GM21526 (cell line): ENCODE measurements at regions not wholly inside any gene's neighbourhood (a gene's known extent, or its start where the extent isn't known, plus 50 kb on each side); places are given as distances from the start of the nearest gene placed in this dataset.
A peak's percentile ranks its signal among the peaks of the same experiment; 100 is the strongest.
"Not testable (repeated sequence)": the region's sequence is repeated elsewhere in the genome, so short reads cannot be mapped to it uniquely, and the experiment has no call there.

ENCODE experiments used
- ATAC-seq: cut with Tn5 transposase; IDR thresholded peaks from one replicate; pipeline ENCODE4 v1.9.1; 2021; ENCODE audit warnings: moderate library complexity; ENCODE audit not compliant: unreplicated experiment, low FRiP score

DNA sequence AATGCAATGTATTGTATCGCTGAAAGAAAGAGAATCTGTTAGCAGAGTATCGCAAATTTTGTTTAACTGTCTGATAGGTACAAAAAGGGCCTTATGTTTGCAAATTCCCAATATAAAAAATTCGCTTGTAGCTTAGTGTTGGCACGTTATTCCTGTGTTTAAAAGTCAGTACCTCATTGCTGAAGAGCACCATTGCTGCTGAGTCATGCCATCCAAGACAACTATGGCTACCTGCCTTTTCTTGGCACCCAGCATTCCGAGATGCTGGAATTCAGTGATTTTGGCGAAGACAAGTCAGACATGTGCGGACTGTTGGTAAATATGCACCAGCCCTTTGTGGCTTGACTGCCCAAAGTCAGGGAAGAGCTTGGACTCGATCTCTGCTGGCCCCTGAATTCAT lies 149.5 kb upstream of the EEA1 start:
- ATAC-seq: no peak

DNA sequence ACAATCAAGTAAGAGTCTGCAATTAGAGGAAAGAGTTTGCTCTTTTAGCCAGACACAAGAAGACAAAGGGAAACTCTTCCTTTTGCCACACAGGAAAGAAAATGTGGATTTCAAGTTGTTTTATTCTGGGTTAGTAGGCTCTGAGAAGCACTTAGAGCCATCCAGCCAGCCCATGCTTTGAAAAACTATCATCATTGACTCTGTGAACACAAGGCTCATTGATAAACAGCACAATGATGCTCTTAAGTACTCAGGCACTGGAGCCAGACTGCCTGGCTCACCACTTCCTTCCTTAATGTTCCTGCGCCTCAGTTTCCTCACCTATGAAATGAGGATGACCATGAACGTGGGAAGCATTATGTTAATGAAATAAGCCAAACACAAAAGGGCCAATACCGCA lies 150.2 kb upstream of the EEA1 start:
- no peak for ATAC-seq

DNA sequence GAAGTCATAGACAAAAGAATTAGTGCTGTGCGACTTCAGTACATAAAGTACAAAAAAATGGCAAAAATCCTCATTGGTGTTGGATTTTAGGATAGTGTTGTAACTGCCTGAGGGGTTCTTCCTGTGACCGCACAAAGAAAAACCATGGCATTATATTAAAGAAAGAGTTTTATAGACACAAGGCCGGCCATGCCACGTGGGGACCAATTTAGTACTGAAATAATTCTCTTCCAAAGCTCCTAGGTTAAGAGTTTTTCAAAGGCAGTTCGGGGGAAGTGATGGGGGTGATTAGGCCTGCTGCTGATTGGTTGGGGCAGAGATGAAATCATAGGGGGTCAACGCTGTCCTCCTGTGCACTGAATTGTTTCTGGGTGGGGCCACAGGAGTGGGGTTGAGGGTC lies 150.9 kb upstream of the EEA1 start:
- no peak for ATAC-seq

DNA sequence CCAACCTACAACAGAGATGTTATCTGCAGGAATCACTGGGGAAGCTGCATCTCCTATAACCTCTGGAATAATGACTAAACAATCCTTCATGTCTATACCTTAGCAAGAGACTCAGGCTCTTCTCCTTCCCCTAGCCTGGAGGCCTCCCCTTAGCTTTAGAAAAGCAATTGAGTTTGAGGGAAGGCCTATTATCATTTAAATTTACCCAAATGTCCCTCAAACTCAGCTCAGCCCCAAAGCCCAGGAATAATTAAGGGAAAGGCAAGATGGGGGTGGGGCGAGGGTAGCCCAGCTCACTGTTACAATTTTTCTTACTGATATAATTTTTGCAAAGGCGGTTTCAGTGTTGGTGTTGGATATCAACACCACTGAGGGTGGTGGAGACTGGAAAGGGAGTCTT lies 151.4 kb upstream of the EEA1 start:
- no peak for ATAC-seq

DNA sequence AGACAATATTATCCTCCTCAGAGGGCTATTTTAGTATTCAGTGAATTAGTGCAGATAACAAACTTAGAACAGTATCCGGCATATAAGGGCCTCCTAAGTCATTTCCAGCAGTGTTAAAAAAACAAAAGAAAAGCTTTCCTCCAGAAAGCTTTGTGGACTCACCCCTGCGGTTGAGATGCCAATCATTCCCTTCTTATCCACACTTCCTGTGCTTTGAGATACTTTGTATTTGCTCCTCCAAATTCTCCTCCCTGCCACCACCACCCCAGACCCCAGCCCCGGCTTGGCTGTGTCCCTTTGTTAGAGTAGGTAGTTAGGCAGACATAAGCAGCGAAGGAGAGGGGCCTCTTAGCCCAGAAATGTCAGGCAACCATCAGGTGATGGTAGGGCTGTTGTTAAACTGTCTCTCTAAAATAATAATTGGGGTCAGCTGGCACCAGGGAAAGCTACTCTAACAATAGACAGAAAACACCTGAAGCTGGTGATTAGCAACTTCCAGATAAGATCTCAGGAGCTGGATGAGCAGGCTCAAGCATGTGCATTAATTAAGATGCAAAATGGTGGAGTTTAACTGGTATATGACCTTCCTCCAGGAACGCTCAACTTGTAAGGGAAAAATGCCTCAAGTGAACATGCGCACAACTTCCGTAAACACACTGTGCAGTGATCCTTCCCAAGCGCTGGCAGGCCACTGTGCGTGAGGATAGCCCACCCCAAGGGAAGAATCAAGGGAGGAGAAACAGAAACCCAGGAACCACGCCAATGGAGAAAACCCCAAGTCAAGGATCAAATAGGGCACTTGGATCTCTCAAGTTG lies 152.1 kb upstream of the EEA1 start:
- no peak for ATAC-seq

DNA sequence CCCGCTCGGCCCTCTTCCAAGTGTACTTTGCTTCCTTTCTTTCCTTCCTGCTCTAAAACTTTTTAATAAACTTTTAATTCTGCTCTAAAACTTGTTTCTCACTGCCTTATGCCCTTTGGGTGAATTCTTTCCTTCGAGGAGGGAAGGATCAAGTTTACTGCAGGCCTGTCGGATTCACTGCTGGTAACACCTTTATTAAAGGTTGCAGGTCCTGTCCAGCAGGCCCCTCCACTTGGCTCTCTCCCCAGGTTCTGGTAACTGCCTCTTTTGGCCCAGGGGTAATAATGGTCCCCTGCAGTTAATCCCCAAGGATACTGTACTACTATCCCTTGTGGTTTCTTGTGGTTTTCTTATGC lies 152.7 kb upstream of the EEA1 start:
- no peak for ATAC-seq

DNA sequence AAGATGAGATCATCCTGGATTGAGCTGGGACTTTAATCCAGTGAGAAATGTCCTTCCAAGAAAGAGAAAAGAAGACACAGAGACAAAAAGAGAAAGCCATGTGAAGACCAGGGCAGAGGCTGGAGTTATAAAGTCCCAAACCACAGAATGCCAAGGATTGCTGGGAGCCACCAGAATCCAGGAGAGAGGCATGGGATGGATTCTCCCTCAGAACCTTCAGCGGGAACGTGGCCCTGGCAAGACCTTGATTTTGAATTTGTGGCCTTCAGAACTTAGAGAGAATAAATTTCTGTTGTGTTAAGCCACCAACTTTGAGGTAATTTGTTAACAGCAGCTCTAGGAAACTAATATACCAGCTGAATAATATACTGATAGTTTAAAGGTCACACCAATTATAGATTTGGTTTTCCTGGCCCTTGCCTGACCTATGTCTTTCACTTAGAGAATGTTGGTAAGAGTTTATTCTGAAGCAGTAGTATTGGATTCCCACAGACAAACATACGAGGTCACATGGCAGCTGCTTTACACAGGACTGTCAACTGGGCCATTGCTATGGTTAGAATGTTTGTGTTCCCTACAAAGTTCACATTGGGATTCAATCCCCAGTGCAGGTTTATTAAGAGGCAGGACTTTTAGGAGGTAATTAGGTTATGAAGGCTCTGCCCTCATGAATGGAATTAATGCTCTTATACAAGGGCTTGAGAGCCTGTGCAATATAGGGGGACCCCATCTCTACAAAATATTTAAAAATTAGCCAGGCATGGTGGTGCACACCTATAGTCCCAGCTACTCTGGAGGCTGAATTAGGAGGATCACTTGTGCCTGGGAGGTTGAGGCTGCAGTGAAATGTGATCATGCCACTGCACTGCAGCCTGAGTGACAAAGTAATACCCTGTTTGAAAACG lies 156.5 kb upstream of the EEA1 start:
- ATAC-seq: no peak

DNA sequence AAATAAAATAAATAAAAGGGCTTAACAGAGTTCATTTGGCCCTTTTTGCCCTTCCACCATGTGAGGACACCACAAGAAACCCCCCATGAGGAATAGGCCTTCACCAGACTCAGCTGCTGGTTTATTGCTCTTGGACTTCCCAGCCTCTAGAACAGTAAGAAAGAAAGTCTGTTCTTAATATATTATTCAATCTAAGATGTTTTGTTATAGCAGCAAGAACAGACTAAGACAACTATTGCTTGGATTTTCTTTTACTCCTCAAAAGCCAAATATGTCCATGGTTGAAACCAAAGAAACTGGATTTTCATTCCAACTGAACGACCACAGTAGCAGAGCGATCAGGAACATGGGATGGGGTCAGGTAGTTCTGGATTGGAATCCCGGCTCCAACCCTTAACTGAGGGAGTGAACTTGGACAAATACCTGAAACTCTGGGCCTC lies 157.2 kb upstream of the EEA1 start:
- ATAC-seq: no peak

DNA sequence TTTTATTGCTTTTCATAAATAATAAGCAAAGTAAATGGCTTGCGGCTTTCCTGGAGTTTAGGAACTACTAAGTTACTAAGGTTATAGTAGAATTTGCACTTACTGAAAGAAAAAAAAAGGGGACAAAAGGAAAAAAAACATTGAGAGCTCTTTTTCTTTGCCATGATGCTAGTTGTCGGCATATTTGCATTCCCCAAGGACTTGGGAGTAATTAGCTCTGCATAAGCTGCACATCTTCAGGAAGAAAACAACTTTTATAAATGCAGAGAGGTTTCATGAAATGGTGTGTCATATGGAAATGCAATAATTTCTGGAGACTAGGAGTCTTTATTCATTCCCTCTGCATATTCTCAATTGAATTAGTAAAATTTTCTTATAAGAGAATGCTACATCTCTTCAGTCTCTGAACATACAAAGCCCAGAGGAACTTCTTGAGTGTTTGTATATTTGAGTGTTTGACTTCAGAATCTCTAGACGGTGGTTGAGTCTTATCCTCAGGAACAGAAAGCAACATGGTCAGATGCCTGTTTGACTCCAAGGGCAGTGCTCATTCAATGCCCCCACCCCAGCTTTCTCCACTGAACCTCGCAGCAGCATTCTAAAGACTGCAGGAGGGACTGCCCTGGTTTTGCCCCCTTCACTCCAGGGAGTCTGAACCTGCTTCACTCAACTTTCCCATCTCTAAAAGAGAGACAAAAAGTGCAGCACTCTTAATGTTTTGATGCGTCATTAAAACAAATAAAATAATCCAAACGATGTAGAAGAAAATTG lies 158.9 kb upstream of the EEA1 start:
- ATAC-seq: no peak

DNA sequence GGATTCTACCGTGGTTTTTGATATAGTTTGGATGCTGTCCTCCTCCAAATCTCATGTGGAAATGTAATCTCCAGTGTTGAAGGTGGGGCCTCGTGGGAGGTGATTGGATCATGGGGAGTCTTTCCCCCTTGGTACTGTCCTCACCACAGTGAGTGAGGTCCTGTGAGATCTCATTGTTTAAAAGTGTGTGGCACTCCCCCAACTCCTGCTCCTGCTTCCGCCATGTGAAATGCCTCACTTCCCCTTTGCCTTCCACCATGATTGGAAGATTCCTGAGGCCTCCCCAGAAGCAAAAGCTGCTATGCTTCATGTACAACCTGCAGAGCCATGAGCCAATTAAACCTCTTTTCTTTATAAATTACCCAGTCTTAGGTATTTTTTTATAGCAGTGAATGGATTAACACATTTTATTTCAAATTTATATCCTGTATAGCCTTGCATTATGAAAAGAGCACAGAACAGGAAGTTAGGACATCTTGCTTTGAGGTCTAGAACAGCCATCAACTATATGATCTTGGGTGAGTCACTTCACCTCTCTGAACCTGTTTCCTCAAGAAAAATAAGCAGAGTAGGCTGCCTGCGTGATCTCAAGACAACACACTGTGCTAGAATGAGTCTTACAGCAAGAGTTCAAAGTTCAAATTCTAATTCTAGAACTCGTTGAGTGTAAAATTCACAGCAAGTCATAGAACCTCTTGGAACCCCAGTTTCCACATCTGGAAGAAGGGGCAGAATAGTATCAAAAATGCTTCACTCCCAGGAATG lies 160.9 kb upstream of the EEA1 start:
- ATAC-seq: no peak

DNA sequence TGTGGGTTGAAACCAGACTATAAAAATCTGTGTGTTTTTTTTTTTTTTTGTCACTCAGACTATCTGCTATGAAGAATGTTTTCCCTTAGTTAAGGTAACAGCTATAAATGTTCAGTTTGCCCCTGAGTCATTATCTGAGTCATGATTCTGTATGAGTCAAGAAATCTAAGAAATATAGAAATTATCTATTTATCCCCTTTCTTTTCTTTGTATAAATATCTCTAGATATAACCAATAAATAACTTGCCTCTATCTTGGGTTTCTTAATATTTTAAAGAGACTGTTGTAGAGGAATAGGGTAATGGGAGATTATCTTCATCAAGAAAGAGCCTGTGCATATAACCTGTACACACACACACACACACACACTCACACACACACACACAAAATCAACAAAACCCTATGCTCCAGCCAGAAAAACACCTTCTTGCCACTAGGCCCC lies 161.7 kb upstream of the EEA1 start:
- no peak for ATAC-seq

DNA sequence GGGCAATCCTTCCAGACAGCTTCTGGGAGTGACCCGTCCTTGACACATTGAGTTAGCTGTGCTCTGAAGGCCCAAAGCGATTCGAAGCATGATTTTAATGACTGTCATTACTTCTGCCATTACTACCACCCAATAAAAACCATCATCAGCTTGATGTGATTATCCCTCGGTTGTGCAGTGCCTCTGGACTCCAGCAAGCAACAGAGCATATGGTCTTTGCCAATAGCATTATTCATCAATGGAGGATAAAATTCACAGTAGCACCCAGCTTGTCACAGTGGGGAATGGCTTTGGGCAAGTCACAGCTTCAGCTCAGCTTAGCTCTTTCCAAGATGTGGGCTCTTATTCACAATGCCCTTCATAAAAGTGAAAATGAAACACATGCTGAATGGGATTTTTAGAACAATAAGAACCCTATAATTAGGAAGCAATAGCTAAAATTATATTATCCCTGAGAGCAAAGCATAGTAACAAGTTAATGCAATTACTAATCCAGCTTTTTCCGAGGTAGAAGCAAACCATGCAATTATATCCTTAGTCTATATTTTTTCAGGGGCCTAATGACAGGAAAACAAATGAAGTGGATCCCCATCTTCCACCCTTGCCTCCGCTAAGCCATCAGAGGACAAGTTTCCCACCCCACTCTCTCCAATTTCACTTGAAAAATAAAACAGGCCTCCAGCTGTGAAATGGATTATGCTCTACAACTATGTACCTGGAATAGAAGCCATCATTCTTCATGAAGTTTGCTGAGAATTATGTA lies 163.0 kb upstream of the EEA1 start:
- no peak for ATAC-seq

DNA sequence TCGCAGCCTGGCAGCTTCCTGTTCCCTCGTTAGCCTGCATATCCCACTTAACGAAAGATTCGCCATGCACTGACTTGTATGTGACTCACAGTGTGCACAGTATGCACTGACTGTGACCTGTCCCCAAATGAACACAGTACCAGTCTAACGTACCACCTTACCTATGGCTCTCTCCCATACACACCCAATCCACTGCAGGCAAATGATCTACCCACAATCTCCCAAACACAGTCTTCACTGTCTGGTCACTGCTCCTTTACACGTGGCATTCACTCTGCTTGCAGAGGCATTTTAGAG lies 163.5 kb upstream of the EEA1 start:
- ATAC-seq: no peak

DNA sequence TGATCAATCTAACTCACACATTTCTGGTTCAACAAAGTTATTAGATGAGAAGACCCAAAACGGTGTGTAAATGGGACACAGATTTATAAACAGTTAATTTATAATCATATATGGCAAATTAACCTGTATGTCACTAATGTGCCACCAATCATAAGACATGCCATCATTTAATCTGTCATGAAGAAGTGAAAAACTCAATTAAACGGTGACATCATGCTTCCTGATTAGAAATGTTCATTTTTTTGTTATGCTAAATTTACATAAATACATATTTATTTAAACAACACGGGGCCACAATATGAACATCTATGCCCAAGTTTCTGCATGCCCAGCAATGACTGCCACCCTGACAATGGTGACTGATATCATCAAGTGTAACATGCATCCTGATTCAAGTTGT lies 164.1 kb upstream of the EEA1 start:
- ATAC-seq: no peak

DNA sequence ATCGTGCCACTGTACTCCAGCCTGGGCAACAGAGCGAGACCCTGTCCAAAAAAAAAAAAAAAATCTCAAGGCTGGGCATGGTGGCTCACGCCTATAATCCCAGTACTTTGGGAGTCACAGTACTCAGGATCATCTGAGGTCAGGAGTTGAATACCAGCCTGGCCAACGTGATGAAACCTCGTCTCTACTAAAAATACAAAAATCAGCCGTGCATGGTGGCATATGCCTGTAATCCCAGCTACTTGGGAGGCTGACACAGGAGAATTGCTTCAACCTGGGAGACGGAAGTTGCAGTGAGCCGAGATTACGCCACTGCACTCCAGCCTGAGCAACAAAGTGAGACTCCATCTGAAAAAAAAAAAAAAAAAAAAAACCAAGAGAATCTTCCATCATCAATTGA lies 165.1 kb upstream of the EEA1 start:
- not testable (repeated sequence) for ATAC-seq

DNA sequence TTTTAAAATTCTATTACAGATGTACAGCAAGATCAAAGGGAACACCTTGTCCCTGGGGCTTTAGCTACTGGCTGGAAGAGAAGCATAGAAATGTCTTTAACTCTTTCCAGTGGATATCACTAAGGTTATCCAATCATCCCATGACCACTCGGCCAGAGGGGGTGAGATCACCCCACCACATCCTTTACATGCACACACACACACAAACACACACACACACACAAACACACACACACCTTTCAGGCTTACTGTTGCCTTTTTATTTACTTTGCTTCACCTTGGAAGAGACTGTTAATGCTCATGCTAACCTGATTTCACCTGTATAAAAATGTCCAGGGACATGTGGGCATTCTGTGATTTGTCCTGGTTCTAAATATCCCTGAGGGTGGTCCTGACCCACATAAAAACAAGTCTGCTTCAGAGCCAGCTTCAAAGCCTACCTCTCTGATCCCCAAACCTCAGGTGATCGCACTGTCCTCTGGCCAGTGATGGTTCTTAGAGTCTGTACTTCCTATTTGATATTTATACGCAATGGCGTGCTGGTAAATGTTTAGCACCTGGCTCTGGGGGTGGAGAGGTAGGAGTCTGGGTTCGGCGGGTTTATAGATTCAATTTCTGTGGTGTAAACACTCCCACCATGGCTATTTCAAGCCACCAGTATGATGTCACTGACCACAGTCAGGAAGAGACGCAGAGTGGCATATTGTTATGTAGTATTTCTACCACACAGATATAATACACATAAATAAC lies 166.1 kb upstream of the EEA1 start:
- peak; percentile 72 for ATAC-seq

DNA sequence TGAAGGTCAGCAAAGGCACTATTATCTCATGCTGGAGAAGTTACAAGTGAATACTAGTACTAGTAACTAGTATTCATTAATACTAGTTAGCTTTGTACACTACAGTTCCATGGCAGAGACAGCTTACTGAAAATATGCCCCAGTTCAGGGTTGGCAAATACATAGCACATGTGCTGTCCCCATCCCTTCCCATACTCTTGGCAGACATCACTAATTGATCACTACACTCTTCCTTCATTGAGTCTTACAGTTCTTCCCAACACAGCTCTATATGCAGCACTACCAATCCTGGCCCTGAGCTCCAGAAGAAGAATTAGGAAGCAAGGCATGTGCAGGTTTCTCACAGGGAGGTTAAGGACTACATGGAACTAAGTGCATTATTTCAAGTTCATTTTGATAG lies 168.3 kb upstream of the EEA1 start:
- no peak for ATAC-seq

DNA sequence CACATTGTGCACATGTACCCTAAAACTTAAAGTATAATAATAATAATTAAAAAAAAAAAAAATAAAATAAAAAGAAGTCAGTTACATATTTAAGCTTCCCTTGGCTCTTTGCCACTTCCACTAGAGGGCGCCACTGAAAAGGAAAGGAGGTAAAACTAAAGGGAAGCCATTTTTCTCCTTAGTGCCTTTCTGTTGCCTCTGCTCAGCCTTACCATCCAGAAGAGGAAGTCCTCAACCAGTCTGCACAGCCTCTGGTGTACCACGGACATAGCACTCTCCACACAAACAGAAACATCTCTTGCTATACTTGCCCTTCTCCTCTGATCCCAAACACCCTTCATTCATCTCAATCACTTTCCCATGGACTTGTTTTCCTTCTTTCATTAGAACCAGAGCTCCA lies 169.0 kb upstream of the EEA1 start:
- no peak for ATAC-seq

DNA sequence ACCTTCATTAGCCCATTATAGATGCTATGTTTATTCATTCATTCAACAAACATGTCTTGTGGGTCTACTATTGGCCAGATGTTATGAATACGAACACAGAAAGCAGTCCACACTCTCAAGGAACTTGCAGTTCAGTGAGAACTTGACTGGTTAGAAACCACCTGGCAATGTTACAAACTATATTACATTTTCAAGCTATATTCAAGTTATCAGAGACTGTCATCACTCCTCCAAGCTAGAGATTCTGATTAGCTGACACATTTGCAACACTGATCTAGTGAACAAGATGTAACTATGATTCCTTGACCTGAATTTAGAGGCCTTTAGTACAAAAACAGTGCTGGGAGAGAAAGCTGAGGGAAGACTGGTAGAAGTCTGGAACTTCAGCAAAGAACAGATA lies 170.7 kb upstream of the EEA1 start:
- no peak for ATAC-seq
